AG09319 (cell line): ENCODE measurements at regions not wholly inside any gene's neighbourhood (a gene's known extent, or its start where the extent isn't known, plus 50 kb on each side); places are given as distances from the start of the nearest gene placed in this dataset.

Experiments used
- DNase-seq: peaks from one replicate; pipeline ENCODE4 v3.0.0-alpha.2; 2010; ENCODE audit warnings: low read depth; ENCODE audit errors: extremely low read depth
- TF ChIP-seq, protein P1 (sequence below): IDR thresholded peaks from 2 replicates; pipeline ENCODE4 v1.5.1; 2011; ENCODE audit warnings: low read depth, mild to moderate bottlenecking, inconsistent platforms, low read length, moderate library complexity

GRCh38 chr6:37560737-37561103 lies 61.0 kb upstream of the CCDC167 start:
- no peak for DNase-seq
- TF ChIP-seq, protein P1, sequence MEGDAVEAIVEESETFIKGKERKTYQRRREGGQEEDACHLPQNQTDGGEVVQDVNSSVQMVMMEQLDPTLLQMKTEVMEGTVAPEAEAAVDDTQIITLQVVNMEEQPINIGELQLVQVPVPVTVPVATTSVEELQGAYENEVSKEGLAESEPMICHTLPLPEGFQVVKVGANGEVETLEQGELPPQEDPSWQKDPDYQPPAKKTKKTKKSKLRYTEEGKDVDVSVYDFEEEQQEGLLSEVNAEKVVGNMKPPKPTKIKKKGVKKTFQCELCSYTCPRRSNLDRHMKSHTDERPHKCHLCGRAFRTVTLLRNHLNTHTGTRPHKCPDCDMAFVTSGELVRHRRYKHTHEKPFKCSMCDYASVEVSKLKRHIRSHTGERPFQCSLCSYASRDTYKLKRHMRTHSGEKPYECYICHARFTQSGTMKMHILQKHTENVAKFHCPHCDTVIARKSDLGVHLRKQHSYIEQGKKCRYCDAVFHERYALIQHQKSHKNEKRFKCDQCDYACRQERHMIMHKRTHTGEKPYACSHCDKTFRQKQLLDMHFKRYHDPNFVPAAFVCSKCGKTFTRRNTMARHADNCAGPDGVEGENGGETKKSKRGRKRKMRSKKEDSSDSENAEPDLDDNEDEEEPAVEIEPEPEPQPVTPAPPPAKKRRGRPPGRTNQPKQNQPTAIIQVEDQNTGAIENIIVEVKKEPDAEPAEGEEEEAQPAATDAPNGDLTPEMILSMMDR, result no peak

GRCh38 chr6:37559501-37559900 lies 59.8 kb upstream of the CCDC167 start:
- TF ChIP-seq, protein P1, result no peak
- DNase-seq, result no peak

DNA sequence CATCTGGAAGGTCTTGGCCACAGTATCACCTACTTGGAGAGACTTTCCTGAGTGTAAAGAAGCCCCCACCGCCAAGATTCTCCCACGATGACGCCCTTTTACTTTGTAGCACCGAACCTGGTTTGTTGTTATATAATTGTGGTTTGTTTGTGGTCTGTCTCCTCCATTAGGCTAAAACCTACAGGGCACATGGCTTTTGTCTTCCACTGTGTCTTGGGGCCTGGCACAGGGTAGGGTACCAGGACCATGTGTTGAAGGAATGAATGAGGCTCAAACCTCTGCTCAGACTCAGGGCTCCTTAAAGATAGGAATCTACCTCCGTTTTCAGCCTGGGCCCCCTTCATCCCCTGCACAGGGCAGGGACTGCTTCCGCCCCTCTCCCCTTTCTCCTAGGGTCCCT lies 59.4 kb upstream of the CCDC167 start:
- TF ChIP-seq, protein P1, result no peak
- no peak for DNase-seq

- TF ChIP-seq, protein P1, result no peak
- DNase-seq, result no peak
Observed at GRCh38 chr6:37558646-37559045, 59.0 kb upstream of the CCDC167 start.

GRCh38 chr6:37558168-37558567 lies 58.5 kb upstream of the CCDC167 start:
- TF ChIP-seq, protein P1, result no peak

DNA sequence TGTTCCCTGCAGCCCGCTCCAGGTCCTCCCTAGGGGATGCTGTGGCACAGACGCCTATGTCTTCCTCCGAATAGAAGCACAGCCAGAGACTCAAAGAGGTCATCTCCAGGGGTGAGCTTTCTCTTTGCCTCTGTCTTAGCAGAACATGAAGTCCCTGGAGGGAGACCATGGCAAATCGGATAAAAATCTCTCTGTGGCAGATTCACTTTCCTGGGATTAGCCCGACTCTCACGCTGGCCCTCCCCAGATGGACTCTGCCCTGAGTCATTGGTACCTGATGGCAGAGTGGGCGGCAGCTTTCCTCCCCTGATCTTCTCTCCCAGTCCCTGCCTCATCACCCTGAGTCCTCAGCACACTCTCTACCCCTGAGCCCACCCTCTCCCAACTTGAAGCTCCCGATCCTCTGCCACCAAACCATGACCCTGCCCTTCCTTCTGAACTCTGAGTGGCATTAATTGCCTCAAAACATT lies 58.0 kb upstream of the CCDC167 start:
- TF ChIP-seq, protein P1, result no peak
- no peak for DNase-seq

More at GRCh38 chr6:37558168-37558567, 58.5 kb upstream of the CCDC167 start:
- DNase-seq, result no peak

- no peak for DNase-seq
- TF ChIP-seq, protein P1, result no peak
Observed at GRCh38 chr6:37556881-37557644, 57.4 kb upstream of the CCDC167 start.
